SKM-1 treated with dmso at 0.1 percent for 144 hours (cell line): ENCODE measurements at regions not wholly inside any gene's neighbourhood (a gene's known extent, or its start where the extent isn't known, plus 50 kb on each side); places are given as distances from the start of the nearest gene placed in this dataset.

Source experiments
- DNase-seq: peaks from one replicate; lab custom pipeline; 2025; ENCODE audit not compliant: unreplicated experiment; lab: John Stamatoyannopoulos, UW

GRCh38 chr9:79798450-79798849 lies 226.7 kb downstream of the TLE4 start:
- DNase-seq: no peak

- no peak for DNase-seq
These were observed 224.6 kb downstream of the TLE4 start for GRCh38 chr9:79796411-79796810.

- no peak for DNase-seq
These were observed 216.9 kb downstream of the TLE4 start for GRCh38 chr9:79788662-79789061.

GRCh38 chr9:79781263-79781662 lies 209.5 kb downstream of the TLE4 start:
- DNase-seq: no peak

- no peak for DNase-seq
These were observed 208.8 kb downstream of the TLE4 start for GRCh38 chr9:79780559-79780958.

GRCh38 chr9:79779901-79780300 lies 208.1 kb downstream of the TLE4 start:
- no peak for DNase-seq

- no peak for DNase-seq
These were observed 206.8 kb downstream of the TLE4 start for GRCh38 chr9:79778581-79778980.

- no peak for DNase-seq
These were observed 204.8 kb downstream of the TLE4 start for GRCh38 chr9:79776581-79776980.
